ENCODE measurements at regions not wholly inside any gene's neighbourhood (a gene's known extent, or its start where the extent isn't known, plus 50 kb on each side); places are given as distances from the start of the nearest gene placed in this dataset.
"Not testable (repeated sequence)": the region's sequence is repeated elsewhere in the genome, so short reads cannot be mapped to it uniquely, and the experiment has no call there.

DNA sequence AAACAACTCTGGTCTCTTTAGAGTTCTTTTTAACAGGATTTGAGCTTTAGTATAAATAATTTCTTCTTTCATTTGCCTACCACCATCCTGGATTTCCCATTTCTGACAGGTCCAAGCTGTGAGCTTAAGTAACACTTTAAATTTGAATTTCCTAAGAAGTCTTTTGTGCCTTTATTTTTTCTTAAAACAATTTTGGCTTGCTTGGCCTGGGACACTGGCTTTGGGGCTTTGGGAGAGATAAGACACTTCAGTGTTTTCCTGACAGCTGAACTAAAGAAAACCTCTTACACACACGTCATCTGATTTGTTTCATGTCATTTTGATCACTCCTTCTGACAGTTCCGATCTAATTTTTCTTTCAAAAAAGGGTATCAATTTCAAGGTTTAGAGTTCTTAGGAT is 121.3 kb upstream of the BMPER start:
- no peak for DNase-seq (ENCODE audit: low spot score)

DNA sequence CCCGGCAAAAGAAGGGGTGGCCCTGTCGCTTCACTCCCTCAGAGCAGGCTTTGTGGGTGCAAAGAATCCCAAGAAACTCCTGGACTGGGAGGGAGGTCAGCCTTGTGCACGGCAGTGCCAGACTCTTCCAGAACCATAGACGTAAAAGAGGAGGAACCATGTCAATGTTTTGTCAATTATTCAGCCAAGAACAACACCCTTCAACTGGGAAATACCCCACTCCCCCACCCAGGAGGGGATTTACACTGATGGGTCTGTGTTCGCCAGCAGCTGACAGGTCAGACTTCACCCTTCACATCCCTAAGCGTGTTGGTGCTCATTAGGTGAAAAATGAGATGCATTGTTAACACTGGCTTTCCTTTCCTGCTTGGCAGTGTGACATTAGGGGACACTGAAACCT is 116.8 kb upstream of the BMPER start:
- no peak for DNase-seq (ENCODE audit: low spot score)

DNA sequence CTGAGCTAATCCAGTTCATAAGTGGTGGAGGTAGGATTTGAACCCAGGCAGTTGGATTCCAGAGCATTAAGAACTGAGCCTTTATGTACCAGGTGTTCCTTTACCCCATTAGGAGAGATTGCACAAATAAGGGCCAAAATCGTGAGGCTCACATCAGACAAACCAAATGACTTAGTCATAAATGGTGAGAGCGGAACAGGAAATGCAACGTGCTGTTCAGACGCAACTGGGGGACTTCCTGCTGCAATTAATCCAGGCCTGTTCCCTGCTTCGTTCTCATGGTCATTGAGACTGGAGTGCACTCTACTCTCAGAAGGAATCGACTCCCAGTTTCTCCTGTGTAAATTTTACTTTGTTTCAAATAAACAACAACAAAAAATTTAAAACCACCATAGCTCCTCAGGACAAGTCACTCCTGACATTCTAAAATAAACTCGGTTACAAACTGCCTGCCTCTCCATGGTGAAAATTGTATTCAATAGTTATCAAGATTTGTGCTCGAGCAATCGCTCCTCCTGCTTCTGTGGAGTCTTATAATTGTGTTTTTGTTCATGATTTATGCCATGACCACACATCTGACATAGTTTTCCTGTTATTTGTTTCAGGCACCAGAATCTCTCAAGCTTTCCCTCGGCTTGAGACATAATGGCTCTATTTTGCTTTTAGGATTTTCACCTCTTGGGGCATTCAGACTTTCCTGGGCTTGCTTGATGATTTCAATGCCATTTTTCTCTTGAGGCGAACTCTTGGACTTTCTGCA is 115.3 kb upstream of the BMPER start:
- DNase-seq (ENCODE audit: low spot score): peak; percentile 66

DNA sequence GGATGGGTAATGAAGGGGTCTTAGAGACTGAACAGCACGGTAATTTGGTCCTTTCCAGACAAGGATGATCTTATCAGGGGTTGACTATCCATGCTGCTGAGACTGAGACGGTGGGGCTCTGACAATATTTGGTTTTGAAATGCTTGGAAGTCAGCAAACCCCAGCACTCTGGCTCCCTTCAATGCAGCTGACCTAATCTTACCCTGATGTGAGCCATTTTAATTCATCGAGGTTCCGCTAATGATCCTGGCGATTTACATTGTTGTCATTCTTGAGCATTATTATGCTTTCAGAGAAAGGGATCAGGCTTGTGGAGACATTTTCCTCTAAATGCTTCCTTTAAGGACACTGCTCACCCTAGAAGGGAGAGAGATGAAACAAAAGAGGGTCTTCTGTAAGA is 114.6 kb upstream of the BMPER start:
- no peak for DNase-seq (ENCODE audit: low spot score)

DNA sequence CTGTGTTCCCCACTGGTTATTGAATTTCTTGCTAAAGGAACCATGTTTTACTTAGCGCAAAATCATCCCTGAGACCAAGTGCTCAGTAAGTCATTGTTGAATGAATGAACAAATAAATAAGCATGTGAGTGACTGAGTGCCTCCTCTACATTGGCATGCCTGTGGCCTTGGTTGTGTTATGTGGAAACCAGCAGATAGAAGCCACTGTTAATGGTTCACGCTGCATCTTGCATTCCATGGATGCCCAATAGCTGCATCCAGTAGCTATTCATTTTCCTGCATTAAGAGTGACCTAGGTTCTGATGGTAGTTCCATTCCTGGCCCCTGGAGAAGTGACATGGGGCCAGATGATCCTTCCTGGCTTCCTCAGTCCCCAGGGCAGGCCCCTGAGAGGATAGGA is 113.3 kb upstream of the BMPER start:
- no peak for DNase-seq (ENCODE audit: low spot score)

DNA sequence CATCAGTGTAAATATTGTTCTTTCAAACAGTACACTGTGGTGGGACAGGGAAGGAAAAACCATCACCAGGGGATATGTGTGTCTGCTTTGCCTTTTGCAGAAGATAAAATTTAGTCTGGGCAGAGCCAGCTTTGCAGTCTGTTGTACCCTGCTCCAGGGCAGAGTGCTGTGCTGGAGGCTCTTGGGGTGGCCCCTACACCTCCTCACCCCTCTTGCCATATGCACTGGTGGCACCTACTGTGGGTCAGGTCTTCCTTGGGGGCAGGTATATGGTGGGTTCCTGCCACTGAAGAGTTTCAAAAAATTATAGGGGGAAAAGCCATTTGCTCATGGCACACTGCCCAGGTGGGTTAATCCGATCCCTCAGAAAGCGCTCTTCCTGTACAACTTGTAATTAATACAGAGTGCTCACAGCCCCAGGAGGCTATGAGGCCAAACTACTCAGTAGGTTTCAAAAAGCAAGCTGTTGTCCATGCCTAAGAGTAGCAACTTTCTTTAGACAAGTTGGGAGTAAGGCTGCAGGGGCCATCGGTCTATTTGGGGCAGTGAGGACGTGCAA is 112.7 kb upstream of the BMPER start:
- no peak for DNase-seq (ENCODE audit: low spot score)

DNA sequence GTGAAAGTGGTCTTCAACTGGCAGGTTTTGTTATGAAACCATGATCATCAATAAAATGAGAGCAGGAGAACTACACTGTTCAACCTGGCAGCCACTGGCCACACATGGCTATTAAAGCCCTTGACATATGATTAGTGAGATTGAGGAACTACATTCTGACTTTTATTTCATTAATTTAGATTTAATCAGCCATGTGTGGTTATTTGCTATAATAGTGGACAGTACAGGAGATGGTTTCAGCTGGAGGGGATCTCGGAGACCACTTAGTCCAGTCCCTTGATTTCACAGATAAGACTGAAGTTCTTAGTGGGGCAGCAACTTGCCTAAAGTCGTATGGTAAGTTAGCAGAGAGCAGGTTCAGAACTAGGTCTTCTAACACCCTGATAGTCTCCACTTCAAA is 111.7 kb upstream of the BMPER start:
- no peak for DNase-seq (ENCODE audit: low spot score)

DNA sequence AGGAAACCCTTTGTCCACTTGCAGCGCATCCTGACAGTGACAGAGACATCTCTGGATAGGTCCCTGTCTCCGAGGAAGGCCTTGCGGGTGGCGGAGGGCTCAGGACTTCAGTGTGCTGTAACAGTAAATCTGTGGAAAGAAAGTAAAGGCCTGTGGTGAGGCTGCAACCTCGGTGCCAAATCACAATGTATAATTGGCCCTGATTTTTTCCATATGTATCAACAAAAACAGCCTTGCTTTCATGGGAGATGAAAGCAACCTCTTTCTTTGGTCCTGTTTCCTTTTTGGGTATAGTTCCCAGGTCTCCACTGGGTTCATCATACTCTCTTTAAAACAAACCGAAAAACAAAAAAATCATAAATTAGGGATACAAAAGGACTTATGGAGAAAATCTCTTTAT is 110.9 kb upstream of the BMPER start:
- DNase-seq (ENCODE audit: low spot score): no peak

DNA sequence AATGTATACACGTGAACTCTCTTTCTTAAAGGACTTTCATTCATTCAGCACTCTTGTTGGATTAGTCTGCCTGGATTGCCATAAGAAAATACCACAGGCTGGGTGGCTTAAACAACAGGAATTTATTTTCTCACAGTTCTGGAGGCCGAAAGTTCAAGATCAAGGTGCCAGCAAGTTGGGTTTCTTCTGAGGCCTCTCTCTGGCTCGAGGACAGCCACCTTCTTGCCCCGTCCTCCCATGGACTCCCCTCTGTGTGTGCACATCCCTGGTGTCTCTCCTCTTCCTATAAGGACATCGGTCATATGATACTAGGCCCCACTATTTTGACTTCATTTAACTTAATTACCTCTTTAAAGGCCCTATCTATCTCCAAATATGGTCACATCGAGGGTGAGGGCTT is 110.4 kb upstream of the BMPER start:
- DNase-seq (ENCODE audit: low spot score): no peak

DNA sequence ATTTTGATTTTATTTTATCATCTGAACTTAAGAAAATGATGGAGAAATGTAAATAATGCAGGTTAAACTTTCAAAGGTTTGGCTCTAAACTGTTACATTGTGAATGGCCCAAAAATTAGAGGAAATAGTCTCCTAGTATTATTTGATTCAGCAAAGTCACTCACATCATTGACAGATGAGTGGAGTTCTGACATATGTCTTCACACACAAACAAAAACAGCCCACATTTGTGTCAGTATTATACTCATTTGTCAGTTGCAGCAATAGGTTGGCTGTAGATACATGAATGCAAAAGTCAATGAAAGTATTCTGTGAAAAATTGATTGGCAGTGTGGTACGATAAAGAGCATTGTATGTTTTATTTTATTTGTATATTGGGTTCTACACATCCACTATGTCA is 108.8 kb upstream of the BMPER start:
- no peak for DNase-seq (ENCODE audit: low spot score)

DNA sequence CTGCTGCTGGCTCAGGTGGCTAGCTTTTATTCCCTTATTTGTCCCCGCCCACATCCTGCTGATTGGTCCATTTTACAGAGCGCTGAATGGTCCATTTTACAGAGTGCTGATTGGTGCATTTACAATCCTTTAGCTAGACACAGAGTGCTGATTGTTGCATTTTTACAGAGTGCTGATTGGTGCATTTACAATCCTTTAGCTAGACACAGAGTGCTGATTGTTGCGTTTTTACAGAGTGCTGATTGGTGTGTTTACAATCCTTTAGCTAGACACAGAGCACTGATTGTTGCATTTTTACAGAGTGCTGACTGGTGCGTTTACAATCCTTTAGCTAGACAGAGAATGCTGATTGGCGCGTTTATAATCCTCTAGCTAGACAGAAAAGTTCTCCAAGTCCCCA is 107.8 kb upstream of the BMPER start:
- not testable (repeated sequence) for DNase-seq (ENCODE audit: low spot score)

DNA sequence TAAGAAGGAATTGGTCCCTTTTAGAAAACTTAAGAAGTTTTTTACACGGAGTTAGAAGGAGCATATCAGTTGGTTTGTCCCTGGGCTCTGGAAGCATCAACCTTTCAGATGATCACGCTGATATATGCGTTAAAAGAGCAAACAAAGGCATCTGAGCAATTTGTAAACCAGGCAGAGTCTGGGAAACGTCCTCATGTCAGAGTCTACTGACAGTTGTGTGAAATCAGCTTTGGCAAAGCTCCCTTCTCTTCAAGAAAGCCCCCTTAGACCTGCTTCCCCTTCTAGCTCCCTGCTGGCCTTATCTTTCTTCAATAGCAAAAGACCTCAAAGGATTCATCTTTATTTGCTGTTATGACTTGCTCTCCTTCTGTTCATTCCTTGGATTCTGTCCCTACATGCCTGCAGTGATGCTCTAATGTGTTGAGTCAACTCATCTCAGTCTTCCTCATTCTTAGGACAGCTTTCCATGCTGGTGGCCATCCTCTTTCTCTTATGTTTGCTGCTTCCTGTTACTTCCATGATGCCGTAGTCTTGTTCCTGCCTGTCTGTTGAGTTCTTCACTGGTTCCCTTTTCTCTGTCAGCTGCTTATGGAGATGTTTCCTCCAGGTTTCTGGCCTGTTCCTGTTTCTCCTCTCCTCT is 106.5 kb upstream of the BMPER start:
- no peak for DNase-seq (ENCODE audit: low spot score)

DNA sequence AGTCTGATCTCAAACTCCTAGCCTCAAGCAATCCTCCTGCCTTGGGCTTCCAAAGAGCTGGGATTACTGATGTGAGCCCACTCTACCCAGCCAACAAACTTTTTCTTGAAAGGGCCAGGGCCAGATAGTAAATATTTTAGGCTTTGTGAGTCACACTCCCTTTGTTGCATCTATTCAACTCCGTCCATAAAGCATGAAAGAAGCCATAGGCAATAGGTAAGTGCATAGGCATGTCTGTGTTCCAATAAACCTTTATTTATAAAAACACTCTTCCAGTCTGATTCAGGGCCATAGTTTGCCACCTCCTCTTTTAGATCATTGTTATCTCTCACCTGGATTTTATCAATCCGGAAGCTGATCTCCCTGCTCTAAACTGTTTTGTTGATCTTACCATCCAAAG is 105.6 kb upstream of the BMPER start:
- DNase-seq (ENCODE audit: low spot score): no peak

DNA sequence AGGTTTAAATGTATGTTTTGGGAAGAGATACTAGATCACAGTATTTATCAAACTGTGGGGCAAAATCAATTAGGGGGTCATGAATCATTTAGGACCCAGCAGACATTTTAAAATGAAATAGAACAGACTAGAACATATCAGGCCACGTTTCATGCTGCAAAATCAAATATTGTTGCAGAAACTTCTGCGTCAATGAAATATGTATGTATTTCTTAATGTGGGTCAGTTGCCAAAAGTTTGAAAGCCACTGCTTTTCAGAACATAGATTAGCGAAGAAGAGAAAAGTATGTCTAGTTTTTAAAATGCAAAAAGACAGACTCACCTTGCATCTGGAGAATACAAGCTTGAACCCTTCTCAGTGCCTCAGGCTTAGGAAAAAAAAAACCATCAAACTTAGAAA is 102.7 kb upstream of the BMPER start:
- DNase-seq (ENCODE audit: low spot score): no peak

DNA sequence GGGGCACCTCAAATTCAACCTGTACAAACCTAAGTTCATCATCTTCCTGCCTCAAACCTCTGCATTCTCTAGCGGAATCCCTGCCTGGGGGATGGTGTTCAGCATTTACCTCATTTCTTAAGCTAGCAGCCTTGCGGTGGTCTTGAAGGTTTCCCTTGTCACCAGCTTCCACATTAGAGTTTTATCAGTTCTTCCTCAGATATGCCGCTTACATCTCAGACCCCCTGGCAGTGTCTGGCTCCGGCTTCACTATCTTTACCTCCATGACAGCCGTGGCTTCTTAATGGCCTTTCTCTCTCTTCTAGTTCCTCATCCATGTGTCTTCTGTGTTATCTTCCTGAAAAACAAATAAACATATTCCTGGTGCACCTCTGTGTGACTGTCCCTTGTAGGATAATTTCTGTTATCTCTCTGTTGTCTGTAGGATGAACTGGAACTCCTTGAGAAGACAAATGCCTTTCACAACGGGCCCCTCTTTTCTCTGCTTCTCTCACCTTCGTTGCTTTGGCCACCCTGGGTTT is 101.1 kb upstream of the BMPER start:
- DNase-seq (ENCODE audit: low spot score): no peak

DNA sequence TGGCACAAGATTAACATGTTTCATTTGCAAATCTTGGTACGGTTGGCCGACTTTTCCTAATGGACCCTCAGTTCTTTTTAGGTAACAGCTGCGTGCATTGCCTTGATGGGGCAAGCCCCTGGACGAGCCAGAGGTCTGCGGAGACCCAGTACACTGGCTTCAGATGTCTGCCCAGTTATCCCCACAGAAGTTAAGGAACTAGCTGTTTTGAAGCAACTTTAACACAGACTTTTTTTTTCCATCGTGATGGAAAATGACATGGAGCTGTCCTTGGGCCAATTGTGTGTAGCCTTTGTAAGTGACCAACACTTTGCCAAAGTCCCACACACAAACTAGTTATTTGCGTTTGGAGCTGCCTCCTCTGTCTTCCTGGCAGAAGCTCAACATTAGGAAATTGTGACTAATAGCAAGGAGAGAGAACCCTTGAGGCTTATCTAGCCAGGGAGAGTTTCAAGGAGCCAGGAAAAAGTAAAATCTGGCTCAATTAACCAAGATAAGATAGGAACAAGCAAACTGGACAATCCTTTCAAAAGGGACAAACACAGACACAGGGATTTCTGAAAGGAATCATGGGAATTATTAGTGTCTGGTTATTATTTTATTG is 99.6 kb upstream of the BMPER start:
- DNase-seq (ENCODE audit: low spot score): peak; percentile 60

DNA sequence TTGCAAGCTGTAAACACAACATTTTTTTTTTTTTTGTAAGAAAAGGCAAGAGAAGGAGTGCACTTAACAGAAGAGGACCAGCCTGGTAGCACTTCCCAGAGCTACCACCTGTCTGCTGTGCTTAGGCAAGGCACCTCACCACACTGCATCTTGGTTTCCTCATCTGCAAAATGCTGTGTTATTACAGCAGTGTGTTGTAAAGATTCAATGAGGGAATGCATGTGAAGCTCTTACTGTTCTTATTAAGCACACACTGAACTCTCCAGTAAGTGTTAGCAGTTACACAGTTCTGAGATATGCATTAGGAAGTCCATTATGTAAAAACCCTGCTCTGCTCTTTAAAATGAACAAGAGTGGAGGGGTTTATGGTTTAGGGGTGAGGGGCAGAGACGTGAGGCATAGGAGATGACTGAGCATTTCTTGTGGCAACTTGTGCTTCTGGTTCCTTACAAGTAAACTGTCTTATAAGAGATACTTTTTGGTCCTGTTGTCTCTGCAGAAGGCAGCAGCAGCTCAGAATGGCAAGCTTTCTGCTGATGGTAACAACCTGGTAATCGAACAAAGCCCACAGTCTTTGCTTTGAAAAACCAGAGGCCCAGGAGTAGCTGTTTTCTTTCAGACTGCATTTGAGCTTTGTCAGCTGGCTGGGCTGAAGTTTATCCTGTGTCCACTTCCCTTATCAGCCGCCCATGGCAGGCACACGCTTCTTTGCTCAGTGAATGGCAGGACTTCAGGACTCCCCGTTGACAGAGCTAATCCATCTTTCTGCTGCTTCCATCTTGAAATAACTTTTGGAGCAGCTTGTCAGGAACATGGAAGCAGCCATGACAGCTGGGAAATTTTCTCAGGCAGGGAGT is 98.8 kb upstream of the BMPER start:
- DNase-seq (ENCODE audit: low spot score): no peak

DNA sequence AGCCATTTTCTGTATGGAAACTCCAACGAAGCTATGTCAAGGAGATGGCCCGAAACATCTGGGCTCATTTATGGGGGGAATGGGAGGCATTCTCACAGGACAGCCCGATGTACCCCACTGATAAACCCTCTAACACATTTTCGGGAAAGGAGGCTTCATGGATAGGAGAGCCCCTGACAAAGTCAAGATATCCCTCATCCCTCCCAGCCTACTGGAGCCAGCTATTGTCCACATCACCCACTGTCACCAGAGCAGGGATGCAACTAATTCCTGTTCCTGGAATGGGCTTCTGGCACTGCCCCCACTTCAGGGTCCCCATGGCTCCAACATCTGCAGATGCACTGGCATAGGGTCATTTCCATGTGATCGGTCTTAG is 98.2 kb upstream of the BMPER start:
- DNase-seq (ENCODE audit: low spot score): no peak

DNA sequence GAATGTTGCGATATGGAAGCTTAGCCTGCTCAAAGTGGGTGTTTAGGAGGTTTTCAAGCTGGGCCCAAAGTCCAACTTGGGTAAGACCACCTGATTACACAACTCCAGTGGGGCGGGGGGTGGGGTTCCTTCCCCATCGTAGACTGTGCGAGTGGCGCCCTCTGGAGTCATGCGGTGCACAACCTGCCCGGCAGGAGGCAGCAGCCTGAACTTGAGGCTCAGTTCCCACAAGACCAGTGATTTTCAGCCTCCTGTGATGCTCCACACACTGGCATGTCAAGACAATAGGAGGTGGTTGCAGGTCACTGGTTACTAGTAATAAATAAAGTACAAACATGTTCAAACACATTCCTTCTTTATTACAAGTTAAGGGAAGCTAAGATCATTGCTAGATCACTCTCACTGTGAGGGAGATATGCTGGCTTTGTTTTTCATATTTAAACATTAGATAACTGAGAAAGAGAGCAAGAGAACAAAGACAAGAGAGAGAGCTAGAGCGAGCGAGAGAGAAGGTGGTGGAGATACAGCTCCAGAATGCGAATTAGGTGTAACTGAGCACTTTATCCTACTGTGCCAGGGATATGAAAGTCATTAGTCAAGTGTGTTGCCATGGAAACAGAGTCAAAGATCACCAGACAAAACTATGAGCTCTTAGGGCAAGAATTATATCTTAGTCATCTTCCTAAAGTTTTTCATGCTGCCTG is 97.4 kb upstream of the BMPER start:
- DNase-seq (ENCODE audit: low spot score): peak; percentile 83

DNA sequence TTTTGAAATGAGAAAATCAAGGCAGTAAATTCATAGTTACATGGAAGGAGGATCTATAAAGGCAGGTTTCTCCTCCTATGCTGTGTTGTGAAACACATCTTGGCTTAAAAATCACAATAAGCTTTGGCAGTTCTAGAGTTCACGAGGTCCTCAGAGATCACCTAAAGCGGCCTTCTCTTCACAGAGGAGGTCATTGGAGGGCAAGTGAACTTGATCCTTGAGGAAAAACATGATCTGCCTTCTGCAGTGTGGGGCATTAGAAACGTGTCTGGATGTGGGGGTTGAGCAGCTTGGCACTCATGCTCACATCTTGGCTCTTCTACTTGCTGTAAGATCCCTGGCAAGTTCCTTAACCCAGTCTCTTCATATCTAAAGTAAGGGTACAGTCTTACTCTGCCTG is 96.1 kb upstream of the BMPER start:
- no peak for DNase-seq (ENCODE audit: low spot score)

DNA sequence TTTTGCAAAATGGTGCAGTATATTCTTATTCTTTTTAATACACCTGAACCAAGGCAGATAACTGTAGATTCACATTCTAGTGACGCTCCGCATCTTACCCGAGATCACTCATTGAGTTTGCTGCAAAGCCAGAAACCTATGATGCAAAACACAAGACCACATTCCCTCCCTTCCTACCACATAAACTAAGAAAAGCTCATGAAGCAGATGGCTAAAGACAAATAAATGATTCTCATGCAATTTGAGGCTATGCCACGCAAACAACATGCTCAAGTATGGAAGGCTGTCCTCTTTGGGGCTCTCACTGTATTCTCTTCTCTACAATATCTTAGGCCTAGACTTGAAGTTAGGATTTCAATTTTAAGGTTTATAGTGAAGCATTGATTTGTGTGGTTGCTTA is 95.0 kb upstream of the BMPER start:
- no peak for DNase-seq (ENCODE audit: low spot score)

All from A172 (cell line).